Epithelial cell of esophagus (primary cell): ENCODE measurements at regions not wholly inside any gene's neighbourhood (a gene's known extent, or its start where the extent isn't known, plus 50 kb on each side); places are given as distances from the start of the nearest gene placed in this dataset.

Source experiments
- DNase-seq: peaks from one replicate; pipeline ENCODE4 v3.0.0; 2010; ENCODE audit warnings: low read depth
- H3K4me3 ChIP-seq: 2 replicates; pipeline ENCODE4 v1.5.1; 2011; ENCODE audit warnings: mild to moderate bottlenecking, low read length, control low read depth
- CTCF ChIP-seq: IDR thresholded peaks from 2 replicates; pipeline ENCODE4 v1.5.1; 2011; ENCODE audit warnings: low read depth, mild to moderate bottlenecking, low read length, control low read depth, inconsistent platforms; ENCODE audit not compliant: insufficient read depth; ENCODE audit errors: missing control alignments

DNA sequence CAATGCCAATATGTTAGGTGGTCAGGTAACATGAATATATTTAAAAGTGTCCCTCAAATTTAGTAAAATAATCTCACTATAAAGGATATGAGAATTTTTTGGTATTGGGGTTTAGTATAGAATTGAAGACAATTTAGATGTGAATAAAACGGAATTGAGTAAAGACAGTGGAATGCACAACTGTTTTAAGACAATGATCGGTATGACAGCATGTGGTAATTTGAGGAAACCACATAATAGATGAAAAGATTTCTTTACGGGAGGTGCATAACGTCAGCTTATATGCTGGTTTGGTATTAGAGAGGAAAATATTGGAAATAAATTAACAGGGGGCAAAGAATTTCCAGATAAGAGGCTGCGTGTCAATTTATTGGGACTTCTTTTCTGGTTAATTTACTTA is 1043.2 kb downstream of the CDH18 start:
- peak; percentile 22 for DNase-seq
- no peak for TF ChIP-seq CTCF
- no peak overlapping the region for H3K4me3 ChIP-seq

GRCh38 chr5:18954239-18954638 is 1033.8 kb downstream of the CDH18 start:
- DNase-seq, result no peak
- no peak for TF ChIP-seq CTCF
- H3K4me3 ChIP-seq, result no peak overlapping the region

DNA sequence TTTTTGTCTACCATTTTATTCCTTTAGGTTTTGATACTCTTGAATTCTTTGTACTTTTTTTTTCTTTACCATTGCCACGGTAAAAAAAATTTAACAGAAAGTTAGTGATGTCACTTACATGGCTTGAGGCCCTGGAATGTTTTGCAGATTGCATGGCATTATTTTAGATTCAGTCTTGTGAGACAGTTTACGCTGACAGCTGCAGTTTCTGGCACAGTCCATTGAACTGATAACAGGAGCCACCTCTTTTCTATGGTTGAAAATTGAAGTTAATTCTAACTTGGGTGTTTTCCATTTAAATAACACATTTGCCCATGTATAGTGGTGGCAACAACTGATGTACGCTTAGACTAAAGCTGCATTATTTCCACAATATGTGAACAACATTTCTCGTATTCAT is 1028.5 kb downstream of the CDH18 start:
- no peak for TF ChIP-seq CTCF
- DNase-seq, result no peak
- no peak overlapping the region for H3K4me3 ChIP-seq

GRCh38 chr5:18961234-18961633 is 1026.8 kb downstream of the CDH18 start:
- TF ChIP-seq CTCF, result no peak
- H3K4me3 ChIP-seq, result no peak overlapping the region
- DNase-seq, result no peak

DNA sequence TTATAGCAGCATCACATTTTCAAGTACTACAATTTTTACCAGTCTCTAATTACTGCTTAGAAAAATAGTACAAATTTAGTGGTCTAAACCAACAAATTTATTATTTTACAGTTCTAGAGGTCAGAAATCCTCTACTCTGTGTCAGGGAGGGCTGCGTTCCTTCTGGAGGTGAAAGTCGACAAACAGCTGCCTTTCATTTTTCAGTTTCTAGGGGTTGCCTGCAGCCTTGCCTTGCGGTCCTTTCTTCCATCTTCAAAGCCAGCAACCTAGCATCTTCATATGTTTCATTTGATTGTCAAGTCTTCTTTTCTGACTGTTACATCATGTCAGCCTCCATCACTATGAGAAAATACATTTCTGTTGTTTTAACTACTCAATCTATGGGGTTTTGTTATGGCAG is 1022.1 kb downstream of the CDH18 start:
- no peak for DNase-seq
- TF ChIP-seq CTCF, result no peak
- H3K4me3 ChIP-seq, result no peak overlapping the region

GRCh38 chr5:18967637-18968036 is 1020.4 kb downstream of the CDH18 start:
- DNase-seq, result peak; percentile 20

More at GRCh38 chr5:18967637-18968036, 1020.4 kb downstream of the CDH18 start:
- TF ChIP-seq CTCF, result no peak
- H3K4me3 ChIP-seq, result no peak overlapping the region
